Endodermal cell (in vitro differentiated cells): ENCODE measurements at regions not wholly inside any gene's neighbourhood (a gene's known extent, or its start where the extent isn't known, plus 50 kb on each side); places are given as distances from the start of the nearest gene placed in this dataset.

ENCODE experiments used
- DNase-seq: peaks from one replicate; pipeline ENCODE4 v3.0.0-alpha.2; 2017
- H3K27ac ChIP-seq: 2 replicates; pipeline ENCODE4 v1.5.1; 2013; ENCODE audit warnings: mild to moderate bottlenecking, low read depth, low read length, moderate library complexity
- H3K27me3 ChIP-seq: 2 replicates; pipeline ENCODE4 v1.6.1; 2013; ENCODE audit warnings: mild to moderate bottlenecking, low read length, moderate library complexity; ENCODE audit not compliant: insufficient read depth, control insufficient read depth, poor library complexity, severe bottlenecking
- H3K36me3 ChIP-seq: 2 replicates; pipeline ENCODE4 v1.7.0; 2013; ENCODE audit warnings: mild to moderate bottlenecking, low read length, moderate library complexity; ENCODE audit not compliant: control insufficient read depth, insufficient read depth
- H3K4me1 ChIP-seq: one replicate; pipeline ENCODE4 v1.7.0; 2013; ENCODE audit warnings: low read length; ENCODE audit not compliant: control insufficient read depth, insufficient read depth
- H3K4me3 ChIP-seq: 2 replicates; pipeline ENCODE4 v1.5.1; 2013; ENCODE audit warnings: mild to moderate bottlenecking, low read length, moderate library complexity
- H3K9ac ChIP-seq: 2 replicates; pipeline ENCODE4 v1.6.1; 2013; ENCODE audit warnings: mild to moderate bottlenecking, low read length, moderate library complexity; ENCODE audit not compliant: poor library complexity, severe bottlenecking; ENCODE audit errors: extremely low read depth
- H3K9me3 ChIP-seq: 2 replicates; pipeline ENCODE4 v1.6.1; 2013; ENCODE audit warnings: mild to moderate bottlenecking, low read length, moderate library complexity; ENCODE audit not compliant: control insufficient read depth
- H3K27ac Mint-ChIP-seq: 2 replicates; pipeline ENCODE4 v1.8.0; 2020; ENCODE audit warnings: mixed read lengths
- H3K27me3 Mint-ChIP-seq: 2 replicates; pipeline ENCODE4 v1.8.0; 2021; ENCODE audit warnings: mild to moderate bottlenecking, mixed read lengths; ENCODE audit not compliant: insufficient read depth
- H3K36me3 Mint-ChIP-seq: 2 replicates; pipeline ENCODE4 v1.8.0; 2020; ENCODE audit warnings: low read depth, mixed read lengths
- H3K4me1 Mint-ChIP-seq: 2 replicates; pipeline ENCODE4 v1.8.0; 2020; ENCODE audit warnings: mixed read lengths
- H3K4me3 Mint-ChIP-seq: 2 replicates; pipeline ENCODE4 v1.8.0; 2020; ENCODE audit warnings: mild to moderate bottlenecking, moderate library complexity, mixed read lengths
- H3K9me3 Mint-ChIP-seq: 2 replicates; pipeline ENCODE4 v1.8.0; 2020; ENCODE audit warnings: mild to moderate bottlenecking, mixed read lengths
- WGBS, 2 experiments: methylation state at CpG; one replicate each; pipeline versions ENCODE4 v1.1.5 to v1.1.7; 2013; ENCODE audit warnings: missing lambda C conversion rate in 2 of 2, mixed read lengths in 1 of 2; ENCODE audit not compliant: insufficient coverage in 1 of 2, insufficient read length in 1 of 2; 5-methylcytosine and 5-hydroxymethylcytosine counted together
- TF ChIP-seq, protein P1 (sequence below): fragments of 200-600 bp; sonication (generic); conservative IDR thresholded peaks from 2 replicates; pipeline ENCODE4 v1.5.0; 2021; ENCODE audit warnings: antibody characterized with exemption, mild to moderate bottlenecking

DNA sequence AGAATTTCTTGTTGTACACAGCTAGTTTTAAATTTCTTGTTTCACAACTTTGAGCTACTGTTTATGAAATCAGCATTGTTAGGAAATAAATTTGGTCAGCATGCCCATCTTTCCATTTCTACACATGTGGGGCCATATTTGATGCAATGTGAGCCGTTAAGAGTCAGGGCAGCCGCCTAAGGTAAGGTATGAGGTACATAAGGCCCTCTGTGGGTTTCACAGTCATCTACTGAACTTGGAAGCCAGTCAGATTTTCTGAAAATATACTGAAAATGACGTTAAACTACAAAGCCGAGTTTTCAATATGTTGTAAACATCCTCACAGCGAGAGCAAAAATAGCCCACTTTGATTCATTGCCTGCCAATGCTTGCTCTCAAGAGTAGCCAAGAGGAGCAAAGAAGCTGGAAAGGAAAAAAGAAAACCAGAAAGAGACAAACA is 94.7 kb upstream of the PDZRN3 start:
- H3K9me3 Mint-ChIP-seq: no peaks in the 10 kb centered on the region
- no peak overlapping the region for H3K4me3 ChIP-seq

DNA sequence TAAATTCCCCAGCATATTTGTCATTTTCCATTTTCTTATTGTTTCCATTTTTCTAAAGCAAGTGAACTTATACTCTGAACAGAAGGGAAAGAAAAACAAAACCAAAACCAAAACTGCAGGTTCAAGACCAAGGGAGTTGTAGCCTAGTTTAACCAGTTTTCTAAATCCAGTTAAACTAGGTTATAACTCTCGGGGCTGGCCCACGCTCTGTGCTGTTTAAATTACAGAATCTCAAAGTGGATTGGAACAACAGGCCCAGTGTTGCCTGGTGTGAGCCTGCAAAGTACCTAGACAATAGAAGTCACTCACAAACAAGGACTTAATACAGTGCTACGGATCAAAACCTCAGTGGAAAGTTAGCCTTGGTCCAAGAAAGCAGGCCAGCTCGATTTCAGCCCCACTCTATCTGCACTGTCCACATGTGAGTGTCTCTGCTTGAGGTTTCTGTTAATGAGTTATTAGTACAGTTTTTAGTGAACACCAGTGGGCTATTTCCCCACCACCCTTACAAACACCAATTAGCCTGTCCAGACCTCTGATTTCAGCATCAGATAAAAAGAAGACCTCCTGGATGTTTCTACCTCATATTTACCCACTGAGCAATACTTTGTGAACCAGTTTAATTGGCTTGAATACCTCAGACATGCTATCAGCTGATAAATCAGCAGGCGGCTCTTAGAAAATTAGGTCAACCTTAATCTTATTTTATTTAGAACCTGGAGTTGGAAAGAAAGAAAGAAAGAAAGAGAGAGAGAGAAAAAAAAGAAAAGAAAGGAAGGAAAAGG is 93.8 kb upstream of the PDZRN3 start:
- Mint-ChIP-seq H3K36me3 (no peaks in the 10 kb centered on the region), H3K9me3 (no peaks in the 10 kb centered on the region), H3K27ac (peak overlapping the region; percentile 9), H3K27me3 (peaks cover 1% of the 10 kb centered on the region), H3K4me3 (no peak overlapping the region), H3K4me1 (peaks cover 16% of the 10 kb centered on the region)
- peaks cover 10% of the 10 kb centered on the region for H3K9me3 ChIP-seq
- DNase-seq: no peak
- TF ChIP-seq, protein P1, sequence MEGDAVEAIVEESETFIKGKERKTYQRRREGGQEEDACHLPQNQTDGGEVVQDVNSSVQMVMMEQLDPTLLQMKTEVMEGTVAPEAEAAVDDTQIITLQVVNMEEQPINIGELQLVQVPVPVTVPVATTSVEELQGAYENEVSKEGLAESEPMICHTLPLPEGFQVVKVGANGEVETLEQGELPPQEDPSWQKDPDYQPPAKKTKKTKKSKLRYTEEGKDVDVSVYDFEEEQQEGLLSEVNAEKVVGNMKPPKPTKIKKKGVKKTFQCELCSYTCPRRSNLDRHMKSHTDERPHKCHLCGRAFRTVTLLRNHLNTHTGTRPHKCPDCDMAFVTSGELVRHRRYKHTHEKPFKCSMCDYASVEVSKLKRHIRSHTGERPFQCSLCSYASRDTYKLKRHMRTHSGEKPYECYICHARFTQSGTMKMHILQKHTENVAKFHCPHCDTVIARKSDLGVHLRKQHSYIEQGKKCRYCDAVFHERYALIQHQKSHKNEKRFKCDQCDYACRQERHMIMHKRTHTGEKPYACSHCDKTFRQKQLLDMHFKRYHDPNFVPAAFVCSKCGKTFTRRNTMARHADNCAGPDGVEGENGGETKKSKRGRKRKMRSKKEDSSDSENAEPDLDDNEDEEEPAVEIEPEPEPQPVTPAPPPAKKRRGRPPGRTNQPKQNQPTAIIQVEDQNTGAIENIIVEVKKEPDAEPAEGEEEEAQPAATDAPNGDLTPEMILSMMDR: no peak
- no peak overlapping the region for H3K9ac ChIP-seq
- 70 to 83% methylated on average over 4 to 5 of the region's 5 CpGs for WGBS, 2 experiments
- no peaks in the 10 kb centered on the region for H3K4me1 ChIP-seq
- H3K27ac ChIP-seq: no peak overlapping the region
- H3K36me3 ChIP-seq: no peaks in the 10 kb centered on the region
- H3K4me3 ChIP-seq: no peak overlapping the region
- no peaks in the 10 kb centered on the region for H3K27me3 ChIP-seq

More for the DNA sequence above, 94.7 kb upstream of the PDZRN3 start:
- H3K27ac ChIP-seq: no peak overlapping the region
- Mint-ChIP-seq H3K4me3 (no peak overlapping the region), H3K4me1 (peaks cover 16% of the 10 kb centered on the region), H3K27me3 (no peaks in the 10 kb centered on the region), H3K27ac (no peak overlapping the region), H3K36me3 (no peaks in the 10 kb centered on the region)
- 93 to 94% methylated on average over 5 of the region's 5 CpGs for WGBS, 2 experiments
- H3K36me3 ChIP-seq: no peaks in the 10 kb centered on the region
- DNase-seq: no peak
- H3K27me3 ChIP-seq: no peaks in the 10 kb centered on the region
- H3K9ac ChIP-seq: no peak overlapping the region
- TF ChIP-seq, protein P1: no peak
- H3K9me3 ChIP-seq: peaks cover 10% of the 10 kb centered on the region
- no peaks in the 10 kb centered on the region for H3K4me1 ChIP-seq

DNA sequence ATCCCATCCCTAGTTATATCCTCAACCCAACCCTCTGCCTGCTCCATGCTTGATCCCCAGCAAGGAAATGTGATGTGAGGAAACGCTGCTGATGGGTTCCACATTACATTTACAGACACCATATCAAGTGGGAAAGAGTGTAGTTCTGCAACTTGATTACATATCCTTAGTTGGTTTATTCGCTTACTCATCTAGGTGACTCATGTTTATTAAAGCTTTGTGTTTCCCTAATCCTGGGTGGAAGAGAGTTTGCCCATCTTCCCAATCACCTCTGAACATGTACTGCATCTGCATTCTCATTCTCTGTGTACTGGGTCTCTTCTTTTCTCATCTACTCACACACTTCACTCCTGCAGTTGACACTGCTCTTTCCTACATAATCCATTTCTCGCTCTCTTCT is 91.7 kb upstream of the PDZRN3 start:
- Mint-ChIP-seq H3K36me3 (no peaks in the 10 kb centered on the region), H3K4me1 (peaks cover 16% of the 10 kb centered on the region)
- 89 to 100% methylated on average over 3 of the region's 3 CpGs for WGBS, 2 experiments

More for the DNA sequence above, 91.7 kb upstream of the PDZRN3 start:
- DNase-seq: no peak
- Histone ChIP-seq H3K36me3 (no peaks in the 10 kb centered on the region), H3K4me1 (no peaks in the 10 kb centered on the region), H3K27ac (no peak overlapping the region), H3K9me3 (peaks cover 10% of the 10 kb centered on the region), H3K9ac (no peak overlapping the region), H3K4me3 (peak overlapping the region; percentile 9), H3K27me3 (no peaks in the 10 kb centered on the region)
- H3K4me3 Mint-ChIP-seq: no peak overlapping the region
- no peak overlapping the region for H3K27ac Mint-ChIP-seq
- TF ChIP-seq, protein P1: no peak
- H3K27me3 Mint-ChIP-seq: peaks cover 7% of the 10 kb centered on the region
- no peaks in the 10 kb centered on the region for H3K9me3 Mint-ChIP-seq
